ENCODE measurements at regions not wholly inside any gene's neighbourhood (a gene's known extent, or its start where the extent isn't known, plus 50 kb on each side); places are given as distances from the start of the nearest gene placed in this dataset.

DNA sequence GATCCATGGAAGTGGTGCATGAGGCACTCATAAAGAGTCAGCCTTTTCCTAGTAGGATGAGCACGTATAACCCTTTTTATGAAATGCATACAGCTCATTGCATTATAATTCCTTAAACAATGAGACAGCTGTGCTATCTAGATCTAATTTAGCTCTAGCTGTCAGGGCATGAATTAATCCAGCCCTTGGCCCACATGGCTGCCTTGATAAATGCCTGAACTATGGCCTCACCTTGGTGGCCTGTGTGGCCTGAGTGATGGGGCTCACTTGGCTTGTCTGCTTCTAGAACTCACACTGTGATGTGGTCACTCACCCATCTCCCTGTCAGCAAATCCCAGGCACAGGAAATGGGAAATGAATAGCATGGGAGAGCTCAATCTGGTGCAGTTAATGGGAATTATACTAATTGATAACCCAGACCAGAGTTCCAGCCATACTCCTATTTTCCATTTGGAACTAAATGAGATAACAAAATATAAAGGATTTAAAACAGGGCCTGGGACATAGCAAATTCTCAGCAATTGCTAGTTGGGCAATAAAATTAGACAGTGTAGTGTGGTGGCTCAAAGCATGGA lies 153.6 kb downstream of the HS3ST2 start:
- Mint-ChIP-seq H3K27ac (no peak overlapping the region), H3K27me3 (peaks cover 34 to 52% of the 10 kb centered on the region in 2 donors), H3K4me3 (no peak overlapping the region), H3K36me3 (no peaks in the 10 kb centered on the region), H3K4me1 (ENCODE audit: low read depth in 2 of 2) (no peaks in the 10 kb centered on the region), H3K9me3 (no peaks in the 10 kb centered on the region)
- no peak for DNase-seq (ENCODE audit: low spot score)
- no peak for ATAC-seq
